PFSK-1 (cell line): ENCODE measurements at regions not wholly inside any gene's neighbourhood (a gene's known extent, or its start where the extent isn't known, plus 50 kb on each side); places are given as distances from the start of the nearest gene placed in this dataset.

Experiments used
- POLR2AphosphoS5 ChIP-seq: IDR thresholded peaks from 2 replicates; pipeline ENCODE4 v1.6.1; 2012; ENCODE audit warnings: low read depth, mild to moderate bottlenecking, control low read depth, low read length, moderate library complexity
- REST ChIP-seq, 2 experiments: IDR thresholded peaks; 2 replicates each; pipeline versions ENCODE4 v1.6.1 to v1.8.0; 2011 to 2012; ENCODE audit warnings: low read depth in 2 of 2, low read length in 2 of 2, control low read depth in 1 of 2, inconsistent platforms in 1 of 2, mild to moderate bottlenecking in 1 of 2, moderate library complexity in 1 of 2; ENCODE audit not compliant: insufficient read depth in 1 of 2

GRCh38 chr1:181396811-181397210, 86.5 kb upstream of the CACNA1E start:
- TF ChIP-seq POLR2AphosphoS5: no peak
- no peak for TF ChIP-seq REST (IDR thresholded peaks at IDR 0.05; ENCODE audit: insufficient read depth in 1 of 2, low read depth in 2 of 2, low read length in 2 of 2)
